Mesenchymal stem cell (in vitro differentiated cells and primary cell): ENCODE measurements at regions not wholly inside any gene's neighbourhood (a gene's known extent, or its start where the extent isn't known, plus 50 kb on each side); places are given as distances from the start of the nearest gene placed in this dataset.
"Not testable (repeated sequence)": the region's sequence is repeated elsewhere in the genome, so short reads cannot be mapped to it uniquely, and the experiment has no call there.

Source experiments
- DNase-seq: peaks from one replicate; pipeline ENCODE4 v3.0.0-alpha.2; 2013
- H2AFZ ChIP-seq: one replicate; pipeline ENCODE4 v1.6.1; 2013; ENCODE audit warnings: low read depth, mild to moderate bottlenecking, control low read depth, inconsistent platforms, low read length, moderate library complexity
- H2AK5ac ChIP-seq: 2 replicates; pipeline ENCODE4 v1.6.1; 2013; ENCODE audit warnings: low read length, moderate library complexity, mild to moderate bottlenecking, inconsistent platforms; ENCODE audit not compliant: severe bottlenecking
- H2BK120ac ChIP-seq: one replicate; pipeline ENCODE4 v1.6.1; 2013; ENCODE audit warnings: low read depth, mild to moderate bottlenecking, inconsistent platforms, low read length, moderate library complexity
- H2BK12ac ChIP-seq, 2 experiments: one replicate each; pipeline ENCODE4 v1.6.1; 2013; ENCODE audit warnings: inconsistent platforms in 2 of 2, low read length in 2 of 2, mild to moderate bottlenecking in 2 of 2, moderate library complexity in 2 of 2, control low read depth in 1 of 2
- H2BK15ac ChIP-seq: one replicate; pipeline ENCODE4 v1.6.1; 2013; ENCODE audit warnings: mild to moderate bottlenecking, low read depth, inconsistent platforms; ENCODE audit not compliant: poor library complexity, severe bottlenecking
- H2BK5ac ChIP-seq: 2 replicates; pipeline ENCODE4 v1.6.1; 2013; ENCODE audit warnings: low read depth, mild to moderate bottlenecking, low read length, control low read depth, inconsistent platforms; ENCODE audit not compliant: poor library complexity, severe bottlenecking
- H3K14ac ChIP-seq, 2 experiments: one replicate each; pipeline ENCODE4 v1.6.1; 2013; ENCODE audit warnings: inconsistent platforms in 2 of 2, low read length in 2 of 2, control low read depth in 1 of 2, mild to moderate bottlenecking in 1 of 2, moderate library complexity in 1 of 2
- H3K18ac ChIP-seq, 2 experiments: one replicate each; pipeline ENCODE4 v1.6.1; 2013; ENCODE audit warnings: inconsistent platforms in 2 of 2, low read length in 2 of 2, control low read depth in 1 of 2, low read depth in 1 of 2, mild to moderate bottlenecking in 1 of 2
- H3K23ac ChIP-seq, 2 experiments: one replicate each; pipeline ENCODE4 v1.6.1; 2013; ENCODE audit warnings: inconsistent platforms in 2 of 2, low read length in 2 of 2, mild to moderate bottlenecking in 2 of 2, moderate library complexity in 2 of 2, control low read depth in 1 of 2
- H3K27ac ChIP-seq: 2 replicates; pipeline ENCODE4 v1.5.1; 2013; ENCODE audit warnings: mild to moderate bottlenecking, moderate library complexity, low read length, control low read depth, inconsistent platforms; ENCODE audit not compliant: poor library complexity, severe bottlenecking
- H3K27me3 ChIP-seq, 2 experiments: 2 replicates each; pipeline versions ENCODE4 v1.6.1 to v1.7.0; 2013; ENCODE audit warnings: low read length in 2 of 2, mild to moderate bottlenecking in 2 of 2, moderate library complexity in 2 of 2, control low read depth in 1 of 2, inconsistent platforms in 1 of 2; ENCODE audit not compliant: control insufficient read depth in 1 of 2, insufficient read depth in 1 of 2
- H3K36me3 ChIP-seq, 2 experiments: 2 replicates each; pipeline versions ENCODE4 v1.6.1 to v1.7.0; 2013; ENCODE audit warnings: low read length in 2 of 2, control low read depth in 1 of 2, inconsistent platforms in 1 of 2, low read depth in 1 of 2, mild to moderate bottlenecking in 1 of 2; ENCODE audit not compliant: insufficient read depth in 2 of 2, control insufficient read depth in 1 of 2
- H3K4ac ChIP-seq, 2 experiments: one replicate each; pipeline ENCODE4 v1.6.1; 2013; ENCODE audit warnings: inconsistent platforms in 2 of 2, low read length in 2 of 2, mild to moderate bottlenecking in 2 of 2, moderate library complexity in 2 of 2, control low read depth in 1 of 2, low read depth in 1 of 2
- H3K4me1 ChIP-seq: 2 replicates; pipeline ENCODE4 v1.6.1; 2013; ENCODE audit warnings: low read depth, low read length, control low read depth; ENCODE audit not compliant: control insufficient read depth, insufficient read depth
- H3K4me2 ChIP-seq: 2 replicates; pipeline ENCODE4 v1.6.1; 2013; ENCODE audit warnings: low read length, mild to moderate bottlenecking, inconsistent platforms; ENCODE audit not compliant: poor library complexity, severe bottlenecking
- H3K4me3 ChIP-seq, 2 experiments: 2 replicates each; pipeline versions ENCODE4 v1.5.1 to v1.7.0; 2013; ENCODE audit warnings: low read length in 2 of 2, mild to moderate bottlenecking in 2 of 2, control low read depth in 1 of 2, low read depth in 1 of 2; ENCODE audit not compliant: insufficient read depth in 1 of 2
- H3K79me1 ChIP-seq: replicated peaks from 2 replicates; pipeline ENCODE4 v1.6.1; 2013; ENCODE audit warnings: mild to moderate bottlenecking, control low read depth, low read length, inconsistent platforms; ENCODE audit not compliant: poor library complexity, severe bottlenecking
- H3K9ac ChIP-seq: 2 replicates; pipeline ENCODE4 v1.7.0; 2013; ENCODE audit warnings: mild to moderate bottlenecking, low read length, moderate library complexity
- H3K9me3 ChIP-seq: 2 replicates; pipeline ENCODE4 v1.7.0; 2013; ENCODE audit warnings: mild to moderate bottlenecking, low read length; ENCODE audit not compliant: control insufficient read depth
- H4K8ac ChIP-seq: one replicate; pipeline ENCODE4 v1.6.1; 2013; ENCODE audit warnings: inconsistent platforms, mild to moderate bottlenecking, low read length, moderate library complexity
- H4K91ac ChIP-seq: one replicate; pipeline ENCODE4 v1.6.1; 2013; ENCODE audit warnings: mild to moderate bottlenecking, low read length, inconsistent platforms
- WGBS: methylation state at CpG from one replicate; pipeline ENCODE4 v1.1.7; 2013; ENCODE audit warnings: mixed read lengths; 5-methylcytosine and 5-hydroxymethylcytosine counted together

GRCh38 chr16:64072131-64072730 lies 1049.6 kb downstream of the CDH11 start:
- not testable (repeated sequence) for H3K36me3 ChIP-seq, H2BK5ac ChIP-seq, H3K4me1 ChIP-seq, H3K27me3 ChIP-seq, H3K9me3 ChIP-seq, H3K18ac ChIP-seq, H2AK5ac ChIP-seq, H3K4me3 ChIP-seq, H2BK15ac ChIP-seq, H3K4me2 ChIP-seq, H3K14ac ChIP-seq, H2BK120ac ChIP-seq, DNase-seq, H2BK12ac ChIP-seq, H2AFZ ChIP-seq, H3K4ac ChIP-seq, H4K91ac ChIP-seq, H3K27ac ChIP-seq, H3K79me1 ChIP-seq, H4K8ac ChIP-seq, H3K23ac ChIP-seq, H3K9ac ChIP-seq
- WGBS: 94% methylated on average over 23 of the region's 34 CpGs

DNA sequence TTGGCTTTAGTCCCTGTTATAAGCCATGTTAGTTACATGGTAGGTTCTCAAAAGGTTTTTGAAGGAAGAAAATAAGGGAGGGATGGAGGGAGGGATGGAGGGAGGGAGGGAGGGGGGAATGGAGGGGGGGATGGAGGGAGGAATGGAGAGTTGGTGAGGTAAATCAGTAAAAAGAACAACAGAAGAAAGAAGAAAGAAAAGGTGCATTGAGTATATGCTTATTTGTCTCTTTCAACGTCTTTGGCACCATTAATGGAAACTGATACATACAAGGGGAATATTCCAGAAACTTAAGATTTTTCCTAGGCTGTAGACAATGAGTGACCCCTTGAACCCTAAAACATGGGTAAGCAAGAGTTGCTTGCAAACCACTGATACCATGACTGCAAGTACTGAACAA lies 1056.3 kb downstream of the CDH11 start:
- Histone ChIP-seq H2BK120ac (no peak overlapping the region), H2AK5ac (no peak overlapping the region), H3K14ac (no peak overlapping the region), H3K9ac (no peak overlapping the region), H3K27ac (no peak overlapping the region), H3K4me1 (no peaks in the 10 kb centered on the region), H3K4me2 (no peak overlapping the region), H2BK5ac (no peak overlapping the region), H3K4me3 (no peak overlapping the region), H3K9me3 (no peaks in the 10 kb centered on the region), H3K18ac (no peak overlapping the region), H3K79me1 (no peaks in the 10 kb centered on the region), H2BK15ac (no peak overlapping the region), H4K8ac (no peak overlapping the region), H3K27me3 (no peaks in the 10 kb centered on the region), H2BK12ac (no peak overlapping the region), H2AFZ (no peak overlapping the region), H3K36me3 (no peaks in the 10 kb centered on the region), H3K23ac (no peak overlapping the region), H4K91ac (no peak overlapping the region), H3K4ac (no peak overlapping the region)
- WGBS: 89% methylated on average over 1 of the region's 1 CpG
- no peak for DNase-seq

DNA sequence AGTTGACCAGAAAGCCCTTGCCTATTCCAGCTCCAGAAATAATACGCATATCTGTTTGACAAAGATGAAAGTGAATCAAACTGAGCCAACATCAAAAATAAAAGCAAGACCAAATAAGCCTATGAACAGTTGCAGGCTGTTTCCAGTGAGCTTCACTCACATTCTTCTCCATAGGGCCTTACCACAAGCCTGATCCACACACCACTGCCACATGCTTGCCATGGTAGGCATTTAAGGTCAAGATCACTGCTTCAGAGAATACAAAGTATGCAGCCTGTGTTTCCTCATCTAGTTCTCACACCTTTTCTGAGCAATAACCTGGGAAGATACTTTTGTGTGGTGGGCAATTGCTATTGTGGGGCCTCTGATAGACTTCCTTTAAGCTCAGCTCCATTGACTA lies 1060.2 kb downstream of the CDH11 start:
- Histone ChIP-seq H3K36me3 (no peaks in the 10 kb centered on the region), H3K4me2 (no peak overlapping the region), H3K18ac (no peak overlapping the region), H3K9me3 (no peaks in the 10 kb centered on the region), H2BK5ac (no peak overlapping the region), H3K14ac (no peak overlapping the region), H2BK120ac (no peak overlapping the region), H2BK15ac (no peak overlapping the region), H3K4ac (no peak overlapping the region), H4K8ac (no peak overlapping the region), H3K4me3 (no peak overlapping the region), H3K79me1 (no peaks in the 10 kb centered on the region), H3K4me1 (no peaks in the 10 kb centered on the region), H2AFZ (no peak overlapping the region), H3K23ac (no peak overlapping the region), H3K27ac (peak overlapping the region; percentile 12), H2AK5ac (no peak overlapping the region), H3K9ac (no peak overlapping the region), H3K27me3 (no peaks in the 10 kb centered on the region), H4K91ac (no peak overlapping the region), H2BK12ac (no peak overlapping the region)
- WGBS: 94% methylated on average over 1 of the region's 1 CpG
- DNase-seq: no peak

DNA sequence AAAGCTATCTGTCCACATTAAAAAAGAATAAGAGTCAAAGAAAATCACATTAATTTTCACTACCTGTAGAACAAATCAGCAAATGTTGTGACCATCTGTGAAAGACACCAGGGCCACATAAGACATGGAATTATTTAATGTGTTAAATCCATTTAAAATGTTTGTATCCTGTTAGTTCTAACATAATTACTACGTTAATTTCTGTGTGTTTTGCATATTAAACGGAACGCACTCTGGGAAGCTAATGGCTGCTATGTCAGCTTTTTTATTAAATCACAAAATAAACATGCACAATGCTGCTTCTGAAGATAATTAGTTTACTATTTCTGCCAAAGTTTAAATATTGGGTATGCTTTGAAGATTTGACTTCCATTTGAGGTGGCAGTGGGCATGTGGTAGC lies 1061.2 kb downstream of the CDH11 start:
- no peak for DNase-seq
- Histone ChIP-seq H3K27me3 (no peaks in the 10 kb centered on the region), H4K91ac (no peak overlapping the region), H3K18ac (no peak overlapping the region), H3K9me3 (no peaks in the 10 kb centered on the region), H2AK5ac (no peak overlapping the region), H2BK5ac (no peak overlapping the region), H2AFZ (no peak overlapping the region), H3K79me1 (no peaks in the 10 kb centered on the region), H3K4me1 (no peaks in the 10 kb centered on the region), H2BK12ac (no peak overlapping the region), H2BK120ac (no peak overlapping the region), H3K27ac (no peak overlapping the region), H3K4ac (no peak overlapping the region), H2BK15ac (no peak overlapping the region), H3K4me3 (no peak overlapping the region), H3K36me3 (no peaks in the 10 kb centered on the region), H3K14ac (no peak overlapping the region), H3K23ac (no peak overlapping the region), H3K9ac (no peak overlapping the region), H3K4me2 (no peak overlapping the region), H4K8ac (no peak overlapping the region)
- 85% methylated on average over 3 of the region's 3 CpGs for WGBS
